GM21381 (cell line): ENCODE measurements at regions not wholly inside any gene's neighbourhood (a gene's known extent, or its start where the extent isn't known, plus 50 kb on each side); places are given as distances from the start of the nearest gene placed in this dataset.

Experiments
- ATAC-seq: cut with Tn5 transposase; IDR thresholded peaks from one replicate; pipeline ENCODE4 v1.9.1; 2021; ENCODE audit warnings: mild to moderate bottlenecking, moderate library complexity; ENCODE audit not compliant: unreplicated experiment

DNA sequence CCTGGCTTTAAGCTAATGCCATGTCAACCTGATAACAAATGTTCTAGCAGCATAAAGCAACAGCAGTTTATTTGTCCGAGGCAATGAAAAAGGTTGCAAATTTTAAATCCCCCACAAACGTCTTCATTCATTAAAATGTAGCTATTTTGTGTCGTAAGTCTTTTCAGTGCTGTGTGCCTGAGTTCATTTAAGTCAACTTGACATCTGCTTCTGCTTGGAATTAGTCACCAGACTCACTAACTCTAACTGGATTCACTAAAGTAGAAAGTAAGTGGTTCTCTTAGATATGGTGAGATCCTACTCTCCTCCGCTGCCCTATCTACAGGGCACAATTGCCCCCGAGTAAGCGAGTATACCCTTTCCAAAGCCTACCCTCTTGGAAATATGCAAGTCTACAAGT is 118.4 kb upstream of the CHRM3 start:
- ATAC-seq: no peak

GRCh38 chr1:239263801-239264200 is 122.6 kb upstream of the CHRM3 start:
- ATAC-seq: no peak

DNA sequence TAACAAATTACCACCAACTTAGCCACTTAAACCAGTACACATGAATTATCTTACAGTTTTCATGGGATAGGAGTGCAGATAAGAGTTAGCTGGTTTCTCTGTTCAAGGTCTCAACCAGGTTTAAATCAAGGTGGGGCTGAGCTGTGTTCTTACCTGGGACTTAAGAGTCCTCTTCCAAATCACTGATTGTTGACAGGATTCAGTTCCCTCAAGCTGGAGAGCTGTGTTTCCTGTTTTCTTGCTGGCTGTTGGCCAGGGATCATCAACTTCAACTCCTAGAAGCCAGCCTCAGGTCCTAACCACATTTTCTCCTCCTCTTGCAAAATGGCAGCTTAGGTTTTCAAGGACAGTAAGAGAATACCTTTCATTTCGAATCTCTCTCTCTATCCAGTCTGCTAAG is 123.8 kb upstream of the CHRM3 start:
- no peak for ATAC-seq

- ATAC-seq: no peak
These were observed 124.8 kb upstream of the CHRM3 start for GRCh38 chr1:239261521-239261920.

DNA sequence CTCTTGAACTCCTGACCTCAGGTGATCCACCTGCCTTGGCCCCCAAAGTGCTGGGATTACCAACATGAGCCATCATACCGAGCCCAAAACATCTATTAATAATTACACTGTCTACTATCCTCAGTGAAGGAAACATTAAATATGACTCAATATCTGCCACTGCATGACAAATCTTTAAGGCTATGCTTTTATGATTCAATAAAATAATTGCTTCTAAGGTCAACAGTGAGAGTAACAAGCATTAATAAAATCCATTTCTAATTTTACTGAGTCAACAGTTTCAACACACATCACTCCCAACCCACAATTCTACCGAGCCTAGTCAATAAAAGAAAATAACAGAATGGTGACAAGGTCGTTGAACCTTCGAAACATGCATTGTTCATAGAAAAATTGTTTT is 125.5 kb upstream of the CHRM3 start:
- ATAC-seq: no peak

DNA sequence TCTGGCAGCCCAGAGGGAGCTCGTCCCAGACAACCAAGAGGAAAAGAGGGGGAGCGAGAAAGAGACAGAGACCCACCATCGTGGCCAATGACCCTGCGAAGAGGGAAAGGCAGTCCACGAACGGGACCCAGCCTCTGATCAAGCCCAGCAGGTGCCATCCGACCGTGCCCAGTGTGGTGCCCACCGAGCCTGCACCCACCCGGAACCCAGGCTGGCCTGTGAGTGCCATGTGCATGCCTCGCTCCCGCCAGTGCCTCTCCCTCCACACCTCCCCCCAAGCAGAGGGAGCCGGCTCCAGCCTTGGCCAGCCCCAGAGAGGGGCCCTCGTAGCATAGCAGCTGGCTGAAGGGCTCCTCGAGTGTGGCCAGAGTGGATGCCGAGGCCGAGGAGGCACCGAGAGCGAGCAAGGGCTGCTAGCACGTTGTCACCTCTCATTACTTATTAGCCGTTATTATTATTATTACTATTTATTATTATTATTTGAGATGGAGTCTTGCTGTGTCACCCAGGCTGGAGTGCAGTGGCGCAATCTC is 130.7 kb upstream of the CHRM3 start:
- ATAC-seq: no peak

DNA sequence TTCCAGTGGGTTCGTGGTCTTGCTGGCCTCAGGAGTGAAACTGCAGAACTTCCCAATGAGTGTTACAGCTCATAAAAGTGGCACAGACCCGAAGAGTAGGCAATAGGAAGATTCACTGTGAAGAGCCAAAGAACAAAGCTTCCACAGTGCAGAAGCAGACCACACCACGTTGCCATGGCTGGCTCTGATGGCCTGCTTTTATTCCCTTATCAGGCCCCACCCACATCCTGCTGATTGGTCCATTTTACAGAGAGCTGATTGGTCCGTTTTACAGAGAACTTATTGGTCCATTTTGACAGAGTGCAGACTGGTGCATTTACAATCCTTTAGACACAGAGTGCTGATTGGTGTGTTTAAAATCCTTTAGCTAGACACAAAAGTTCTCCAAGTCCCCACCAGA is 131.4 kb upstream of the CHRM3 start:
- no peak for ATAC-seq

DNA sequence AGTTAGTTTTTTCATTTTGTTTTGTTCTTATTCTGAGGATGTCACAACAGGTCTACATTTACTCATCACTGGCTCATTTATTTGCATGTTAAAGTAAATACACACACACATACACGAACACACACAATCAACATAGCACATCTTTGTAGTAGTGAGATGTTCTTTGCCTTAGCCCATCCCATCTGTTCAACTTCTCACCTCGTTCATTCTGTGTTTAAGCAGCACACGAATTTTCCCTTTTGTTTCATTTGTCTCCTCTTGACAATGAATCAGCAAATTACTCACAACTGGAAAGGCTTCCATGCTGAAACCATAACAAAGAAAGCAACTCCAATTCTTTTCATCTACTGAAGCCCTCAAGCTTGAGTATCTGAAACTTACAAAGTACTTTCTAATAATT is 133.3 kb upstream of the CHRM3 start:
- ATAC-seq: no peak

GRCh38 chr1:239250353-239251035 is 135.9 kb upstream of the CHRM3 start:
- no peak for ATAC-seq

DNA sequence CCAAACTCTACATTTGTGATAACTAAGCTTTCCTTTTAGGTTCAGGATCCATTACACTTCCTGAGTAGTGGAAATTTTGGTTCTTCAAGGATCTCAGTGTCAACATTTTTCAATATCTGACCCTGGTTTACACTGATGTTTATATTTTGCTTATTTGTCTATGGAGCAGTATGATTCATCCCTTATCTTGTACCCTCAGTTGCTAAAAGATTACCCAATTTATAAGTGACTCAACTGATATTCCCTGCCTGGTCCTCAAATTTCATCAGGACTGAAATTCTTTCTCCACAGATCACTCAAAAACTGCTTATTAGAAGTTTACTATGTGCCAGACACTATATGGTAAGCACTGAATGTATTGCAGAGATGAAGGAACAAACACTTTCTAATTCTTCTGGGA is 139.1 kb upstream of the CHRM3 start:
- no peak for ATAC-seq

DNA sequence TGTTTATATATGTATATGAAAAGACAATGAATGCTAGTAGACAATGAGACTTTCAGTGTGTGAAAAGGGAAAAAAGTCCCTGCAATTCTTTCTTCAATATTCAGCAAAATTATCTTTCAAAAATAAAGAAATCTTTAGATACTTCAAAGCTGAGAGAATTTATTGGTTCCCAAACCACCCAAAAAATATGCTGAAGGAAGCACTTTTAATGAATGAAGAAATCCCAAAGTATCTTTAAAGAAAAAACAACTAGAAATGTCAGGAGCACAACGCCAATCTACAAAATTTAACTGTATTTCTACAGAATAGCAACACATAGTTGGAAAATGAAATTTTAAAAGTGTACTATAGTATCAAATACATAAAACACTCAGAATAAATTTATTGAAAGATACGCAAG is 142.3 kb upstream of the CHRM3 start:
- ATAC-seq: no peak

DNA sequence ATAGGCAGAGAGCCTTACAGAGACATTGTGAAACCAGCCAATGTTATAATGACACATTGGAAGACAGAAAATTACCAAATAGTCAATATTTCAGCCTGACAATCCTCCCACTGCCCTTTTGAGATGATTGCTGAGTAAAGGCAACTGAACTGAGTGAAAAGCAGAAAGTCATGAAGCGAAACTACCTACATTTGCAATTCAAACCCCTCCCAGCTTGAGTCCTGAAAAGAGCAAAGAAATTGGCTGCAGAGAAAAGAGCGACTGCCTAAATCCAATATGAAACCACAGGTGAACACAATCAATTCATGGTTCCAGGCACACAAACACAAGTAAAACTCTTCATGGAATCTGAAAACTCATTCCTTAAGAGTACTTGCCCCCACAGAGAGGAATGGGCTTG is 143.4 kb upstream of the CHRM3 start:
- ATAC-seq: no peak

DNA sequence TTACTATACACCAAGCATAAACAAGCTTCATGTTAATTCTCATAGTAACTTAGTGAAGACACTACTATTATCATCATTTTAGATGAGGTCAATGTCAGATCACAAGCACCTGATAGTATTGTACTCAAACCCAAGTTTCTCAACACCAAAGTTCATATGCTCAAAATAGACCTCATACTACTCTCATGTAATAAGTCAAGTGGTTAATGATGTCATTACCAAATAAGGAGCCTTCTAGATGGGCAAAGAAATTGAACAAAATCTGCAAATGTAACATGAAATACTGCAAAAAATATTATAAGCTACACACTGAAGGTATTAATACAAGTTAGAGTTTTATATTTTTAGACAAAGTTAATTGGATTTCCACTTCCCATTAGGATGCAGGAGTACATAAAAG is 144.0 kb upstream of the CHRM3 start:
- no peak for ATAC-seq

DNA sequence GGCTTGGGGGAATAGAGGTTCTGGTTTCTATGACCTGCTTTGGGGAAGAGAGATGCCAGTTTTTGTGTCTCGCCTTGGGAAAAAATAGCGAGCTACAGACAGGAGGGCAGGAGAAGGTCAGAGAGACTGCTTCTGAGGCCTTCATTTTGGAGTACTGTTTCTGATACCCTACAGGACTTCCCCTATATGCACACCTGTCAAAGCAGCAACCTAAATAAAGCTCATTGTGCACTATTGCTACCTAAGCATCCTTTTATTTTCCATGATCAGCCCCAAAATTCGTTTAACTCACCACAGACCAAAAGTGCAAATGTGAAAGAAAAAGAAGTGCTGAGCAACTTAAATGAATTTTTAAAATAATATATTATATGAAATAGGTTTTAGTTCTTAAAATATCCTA is 145.6 kb upstream of the CHRM3 start:
- no peak for ATAC-seq

DNA sequence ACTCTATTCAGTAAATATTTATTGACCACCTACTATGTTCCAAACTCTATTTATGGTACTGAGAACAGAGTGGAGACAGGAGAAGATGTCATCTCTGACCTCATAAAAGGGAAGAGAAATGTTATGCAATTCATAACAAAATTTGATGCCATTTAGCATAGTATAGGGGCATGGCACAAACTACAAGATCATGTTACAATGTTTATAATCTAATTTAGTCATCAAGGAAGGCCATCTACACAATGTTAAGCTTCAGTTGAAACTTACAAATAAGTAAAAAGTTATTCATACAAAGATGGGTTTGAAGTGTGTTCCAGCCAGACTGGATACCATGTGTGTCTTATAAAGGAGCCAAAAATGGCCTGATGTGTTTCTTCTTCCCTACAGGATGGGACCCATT is 146.8 kb upstream of the CHRM3 start:
- ATAC-seq: no peak

DNA sequence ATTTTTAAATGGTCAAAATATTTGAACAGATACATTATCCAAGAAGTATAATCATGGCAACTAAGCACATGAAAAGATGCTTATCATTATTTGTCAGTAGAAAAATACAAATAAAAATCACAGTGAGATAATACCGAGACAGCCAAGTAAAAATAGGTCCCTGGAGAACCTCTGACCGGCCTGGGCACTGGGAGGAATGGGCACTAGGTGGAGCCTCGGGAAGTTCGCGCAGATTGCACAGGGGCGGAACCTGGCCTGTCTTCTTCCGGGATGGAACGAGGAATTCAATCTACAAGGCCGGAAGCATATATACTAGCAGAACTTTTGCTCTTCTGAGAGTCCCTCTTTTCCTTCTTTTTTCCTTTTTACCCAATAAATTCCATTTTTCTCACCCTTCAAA is 148.5 kb upstream of the CHRM3 start:
- no peak for ATAC-seq

- ATAC-seq: no peak
These were observed 152.7 kb upstream of the CHRM3 start for GRCh38 chr1:239233626-239234025.

DNA sequence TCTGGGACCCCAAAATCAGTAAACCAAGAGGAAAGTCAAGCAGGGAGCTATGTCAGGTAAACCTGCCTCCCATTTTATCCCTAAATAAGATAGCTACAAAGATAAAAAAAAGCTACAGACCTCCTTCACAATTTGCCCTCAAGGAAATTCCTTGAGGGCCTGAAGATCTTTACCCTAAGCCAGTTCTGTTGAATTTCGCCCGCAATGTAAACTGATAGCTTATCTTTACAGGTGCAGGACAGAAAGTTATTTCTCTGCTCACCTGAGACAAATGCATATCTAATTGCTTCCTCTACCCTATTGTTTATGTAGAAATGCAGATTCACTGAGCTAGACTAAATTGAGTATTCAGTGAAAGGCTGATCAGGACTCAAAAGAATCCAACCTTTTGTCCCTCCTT is 153.4 kb upstream of the CHRM3 start:
- ATAC-seq: no peak

DNA sequence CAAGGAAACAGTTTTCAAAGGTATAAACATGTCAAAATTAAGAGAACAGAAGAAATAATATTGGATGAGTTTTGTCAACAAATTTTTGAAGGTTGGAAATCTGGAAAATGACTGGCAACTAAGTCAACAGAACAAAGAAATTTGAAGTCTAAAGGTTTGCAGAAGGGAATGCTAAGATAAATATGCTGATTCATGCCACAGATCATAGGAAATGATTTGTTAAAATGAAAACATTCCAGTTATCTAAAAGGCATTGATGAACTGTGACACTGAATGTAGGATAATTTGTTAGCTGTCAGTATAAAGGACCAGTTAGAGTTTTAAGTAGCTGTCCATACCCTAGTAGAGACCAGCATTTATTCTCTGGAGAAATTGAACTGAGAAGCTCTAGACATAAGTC is 157.9 kb upstream of the CHRM3 start:
- ATAC-seq: no peak

- ATAC-seq: no peak
These were observed 161.0 kb upstream of the CHRM3 start for GRCh38 chr1:239225396-239225795.

DNA sequence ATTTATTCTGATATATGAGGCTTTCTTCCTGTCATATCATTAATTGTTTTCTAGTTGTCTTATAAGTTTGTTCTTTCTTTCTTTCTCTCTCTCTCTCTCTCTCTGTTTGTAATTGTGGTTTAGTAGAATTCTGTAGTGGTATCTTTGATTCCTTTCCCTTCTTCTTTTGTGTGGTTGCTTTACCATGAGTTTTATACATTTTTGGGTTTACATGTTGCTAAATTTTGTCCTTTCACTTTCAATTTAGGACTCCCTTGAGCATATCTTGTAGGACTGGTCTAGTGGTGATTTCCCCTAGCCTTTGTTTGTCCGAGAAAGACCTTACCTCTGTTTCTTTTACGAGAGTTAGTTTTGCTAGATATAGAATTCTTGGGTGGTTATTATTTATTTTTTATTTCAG is 162.3 kb upstream of the CHRM3 start:
- no peak for ATAC-seq

- no peak for ATAC-seq
These were observed 163.4 kb upstream of the CHRM3 start for GRCh38 chr1:239222999-239223398.

- ATAC-seq: no peak
These were observed 164.7 kb upstream of the CHRM3 start for GRCh38 chr1:239221656-239222055.
